OCI-LY7 (cell line): ENCODE measurements at regions not wholly inside any gene's neighbourhood (a gene's known extent, or its start where the extent isn't known, plus 50 kb on each side); places are given as distances from the start of the nearest gene placed in this dataset.
A peak's percentile ranks its signal among the peaks of the same experiment; 100 is the strongest.

Experiments used
- BruUV-seq: library from RNA; stranded (reverse); fragments of 400-500 nt; replicated peaks from 2 replicates; lab custom pipeline; 2021; lab: Mats Ljungman, UMichigan
- CTCF ChIA-PET: fragments of 300-600 bp; sonication (Branson Sonifier 250); formaldehyde crosslinking; loops from one replicate; lab custom pipeline; 2022; ENCODE audit warnings: antibody characterized with exemption; ENCODE audit not compliant: unreplicated experiment; lab: Charles Lee
- POLR2A ChIA-PET: fragments of 300-600 bp; sonication (Branson Sonifier 250); formaldehyde crosslinking; loops from one replicate; lab custom pipeline; 2022; ENCODE audit warnings: antibody characterized with exemption; lab: Charles Lee
- DNase-seq: peaks from one replicate; pipeline ENCODE4 v3.0.0-alpha.2; 2015; ENCODE audit warnings: low spot score
- H2AFZ ChIP-seq: fragments of 200-600 bp; sonication (generic), shearing (Covaris generic); 2 replicates; pipeline ENCODE4 v1.6.1; 2014; ENCODE audit warnings: mild to moderate bottlenecking, antibody characterized with exemption, low read length, moderate library complexity
- H3K27ac ChIP-seq: fragments of 200-600 bp; sonication (generic); 2 replicates; pipeline ENCODE4 v1.5.1; 2014; ENCODE audit warnings: mixed run types, low read depth, mild to moderate bottlenecking, moderate library complexity, low read length, inconsistent platforms; ENCODE audit not compliant: poor library complexity, severe bottlenecking
- H3K36me3 ChIP-seq: fragments of 200-600 bp; sonication (generic); 2 replicates; pipeline ENCODE4 v1.6.1; 2014; ENCODE audit warnings: mild to moderate bottlenecking, antibody characterized with exemption, low read length, moderate library complexity, mixed read lengths; ENCODE audit not compliant: insufficient read depth
- H3K4me1 ChIP-seq: fragments of 200-600 bp; sonication (generic); 2 replicates; pipeline ENCODE4 v1.5.1; 2014; ENCODE audit warnings: mild to moderate bottlenecking, low read length; ENCODE audit not compliant: insufficient read depth, poor library complexity, severe bottlenecking
- H3K4me2 ChIP-seq: fragments of 200-600 bp; sonication (generic); 2 replicates; pipeline ENCODE4 v1.6.1; 2014; ENCODE audit warnings: mild to moderate bottlenecking, low read length
- H3K4me3 ChIP-seq: fragments of 200-600 bp; sonication (generic); 2 replicates; pipeline ENCODE4 v1.5.1; 2014; ENCODE audit warnings: mild to moderate bottlenecking, low read depth, low read length; ENCODE audit not compliant: poor library complexity, severe bottlenecking
- H3K79me2 ChIP-seq: fragments of 200-600 bp; sonication (generic); 2 replicates; pipeline ENCODE4 v1.6.1; 2016; ENCODE audit warnings: low read depth, mild to moderate bottlenecking, low read length, moderate library complexity, mixed read lengths; ENCODE audit not compliant: insufficient read depth
- H3K9me2 ChIP-seq: fragments of 200-600 bp; sonication (generic); 2 replicates; pipeline ENCODE4 v1.6.1; 2016; ENCODE audit warnings: mild to moderate bottlenecking, low read length, mixed read lengths; ENCODE audit not compliant: insufficient read depth
- H3K9me3 ChIP-seq: fragments of 200-600 bp; sonication (generic); 2 replicates; pipeline ENCODE4 v1.6.1; 2014; ENCODE audit warnings: mild to moderate bottlenecking, mixed run types, low read length, mixed read lengths
- H4K20me1 ChIP-seq: fragments of 200-600 bp; sonication (generic); 2 replicates; pipeline ENCODE4 v1.6.1; 2014; ENCODE audit warnings: mild to moderate bottlenecking, antibody characterized with exemption, low read length, moderate library complexity, mixed read lengths; ENCODE audit not compliant: insufficient read depth
- CTCF ChIP-seq: fragments of 200-600 bp; sonication (generic); conservative IDR thresholded peaks from 2 replicates; pipeline ENCODE4 v1.5.1; 2014; ENCODE audit warnings: mild to moderate bottlenecking, antibody characterized with exemption, low read length, moderate library complexity, mixed read lengths
- EZH2phosphoT487 ChIP-seq: fragments of 200-600 bp; sonication (generic); IDR thresholded peaks from 2 replicates; pipeline ENCODE4 v1.6.1; 2018; ENCODE audit warnings: low read depth, borderline replicate concordance, mild to moderate bottlenecking, mixed run types, antibody characterized with exemption, low read length, moderate library complexity, mixed read lengths
- intact Hi-C: fragments of 100-400 bp; cut with micrococcal nuclease; formaldehyde crosslinking; loops from one replicate; pipeline ENCODE4 v1.10.0; 2022; ENCODE audit not compliant: unreplicated experiment

DNA sequence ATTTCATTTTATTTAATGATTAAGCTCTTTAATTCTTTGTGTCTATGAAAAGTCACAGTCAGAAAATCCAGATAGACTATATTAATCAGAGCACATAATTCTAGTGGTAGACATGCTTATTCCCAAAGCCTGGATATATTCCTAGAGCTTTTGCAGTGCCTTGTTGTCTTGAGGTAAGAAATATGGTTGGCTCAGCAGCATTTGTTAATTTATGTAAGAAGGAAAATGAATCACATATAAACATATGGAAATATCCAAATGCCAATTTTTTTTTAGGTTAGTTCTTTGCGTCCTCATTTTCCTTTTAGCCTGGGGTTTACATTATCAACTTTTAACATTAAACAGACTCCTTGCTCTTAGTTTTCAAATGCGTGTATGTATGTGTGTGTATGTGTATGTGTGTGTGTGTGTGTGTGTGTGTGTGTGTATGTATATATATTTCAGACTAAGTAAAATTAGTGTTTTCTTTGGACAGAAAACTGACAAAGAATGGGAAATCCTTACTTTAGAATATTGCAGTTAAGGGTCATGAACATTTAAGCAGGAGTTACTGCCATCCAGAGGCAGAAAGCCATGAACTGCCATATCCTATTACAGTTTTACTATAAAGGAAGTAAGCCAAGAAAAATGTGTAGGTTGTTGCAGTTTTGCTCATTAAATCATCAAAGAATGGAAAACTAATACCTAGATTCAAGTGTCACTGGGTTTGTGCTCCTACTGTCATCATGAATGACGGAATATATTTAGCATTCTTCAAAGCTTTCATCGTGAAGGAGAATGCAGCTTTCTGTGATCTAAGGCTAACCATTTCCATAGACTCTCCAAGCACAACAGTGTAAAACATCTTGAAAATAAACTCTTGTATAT lies 477.1 kb upstream of the NR5A2 start:
- Histone ChIP-seq H3K4me1 (no peaks in the 10 kb centered on the region), H4K20me1 (no peaks in the 10 kb centered on the region), H3K79me2 (no peaks in the 10 kb centered on the region), H2AFZ (no peak overlapping the region), H3K9me3 (no peaks in the 10 kb centered on the region), H3K9me2 (no peaks in the 10 kb centered on the region), H3K27ac (no peak overlapping the region), H3K4me3 (no peak overlapping the region), H3K4me2 (no peak overlapping the region), H3K36me3 (no peaks in the 10 kb centered on the region)
- ChIA-PET CTCF (no interaction called here), POLR2A (no interaction called here)
- no peak for DNase-seq
- BruUV-seq: no TSS peak
- intact Hi-C loops: no loop called here
- no peak for TF ChIP-seq EZH2phosphoT487
- peak; percentile 19; the same call in 1 of the 2 replicates for TF ChIP-seq CTCF

GRCh38 chr1:199551967-199552565 lies 475.4 kb upstream of the NR5A2 start:
- BruUV-seq: no TSS peak
- TF ChIP-seq CTCF (peak; percentile 98), EZH2phosphoT487 (no peak)
- intact Hi-C loops: no loop called here
- no peak overlapping the region for H2AFZ ChIP-seq
- H3K79me2 ChIP-seq: no peaks in the 10 kb centered on the region
- H3K36me3 ChIP-seq: no peaks in the 10 kb centered on the region
- DNase-seq: peak; percentile 55
- no peaks in the 10 kb centered on the region for H3K4me1 ChIP-seq
- no peaks in the 10 kb centered on the region for H3K9me3 ChIP-seq
- CTCF ChIA-PET: no interaction called here
- H3K27ac ChIP-seq: no peak overlapping the region
- POLR2A ChIA-PET: no interaction called here
- no peak overlapping the region for H3K4me3 ChIP-seq
- no peaks in the 10 kb centered on the region for H4K20me1 ChIP-seq
- H3K9me2 ChIP-seq: no peaks in the 10 kb centered on the region
- H3K4me2 ChIP-seq: no peak overlapping the region

DNA sequence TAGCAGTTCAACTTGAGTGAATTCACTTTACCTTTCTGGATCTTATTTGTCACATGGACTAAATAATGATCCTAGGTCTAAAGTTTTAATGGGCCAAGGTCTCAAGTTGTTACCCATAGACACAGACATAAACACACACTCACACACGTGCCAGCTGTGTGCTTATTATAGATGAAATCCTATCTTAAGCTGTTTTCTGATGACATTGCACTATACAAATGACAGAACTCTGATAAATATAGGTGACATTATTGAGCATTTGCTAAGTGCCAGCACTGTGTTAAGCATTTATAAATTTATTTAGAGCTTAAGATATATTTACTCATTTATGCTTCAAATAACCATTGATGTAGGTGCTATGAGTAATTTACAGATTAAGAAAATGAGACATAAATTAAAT lies 474.4 kb upstream of the NR5A2 start:
- H3K4me2 ChIP-seq: no peak overlapping the region
- no peak for DNase-seq
- ChIA-PET POLR2A (no interaction called here), CTCF (no interaction called here)
- H3K9me3 ChIP-seq: no peaks in the 10 kb centered on the region
- no peak overlapping the region for H3K27ac ChIP-seq
- H3K79me2 ChIP-seq: no peaks in the 10 kb centered on the region
- H4K20me1 ChIP-seq: no peaks in the 10 kb centered on the region
- H3K36me3 ChIP-seq: no peaks in the 10 kb centered on the region
- no peaks in the 10 kb centered on the region for H3K9me2 ChIP-seq
- no peak overlapping the region for H3K4me3 ChIP-seq
- no peak for TF ChIP-seq CTCF
- TF ChIP-seq EZH2phosphoT487: no peak
- no peaks in the 10 kb centered on the region for H3K4me1 ChIP-seq
- no peak overlapping the region for H2AFZ ChIP-seq
- no TSS peak for BruUV-seq
- intact Hi-C loops: no loop called here
